ENCODE measurements at regions not wholly inside any gene's neighbourhood (a gene's known extent, or its start where the extent isn't known, plus 50 kb on each side); places are given as distances from the start of the nearest gene placed in this dataset.
"Not testable (repeated sequence)": the region's sequence is repeated elsewhere in the genome, so short reads cannot be mapped to it uniquely, and the experiment has no call there.

GRCh38 chr21:22796147-22796546, 1797.9 kb downstream of the NCAM2 start:
- no peak for DNase-seq

GRCh38 chr21:22804151-22804550, 1805.9 kb downstream of the NCAM2 start:
- DNase-seq, result no peak

- DNase-seq, result no peak
Measured at GRCh38 chr21:22806278-22806677, 1808.1 kb downstream of the NCAM2 start.

GRCh38 chr21:22813201-22813600, 1815.0 kb downstream of the NCAM2 start:
- no peak for DNase-seq

- not testable (repeated sequence) for DNase-seq
Measured at GRCh38 chr21:22818681-22819485, 1820.7 kb downstream of the NCAM2 start.

GRCh38 chr21:22827422-22827821, 1829.2 kb downstream of the NCAM2 start:
- no peak for DNase-seq

GRCh38 chr21:22842875-22843274, 1844.7 kb downstream of the NCAM2 start:
- DNase-seq, result no peak

GRCh38 chr21:22855581-22855980, 1857.4 kb downstream of the NCAM2 start:
- no peak for DNase-seq

- DNase-seq, result no peak
Measured at GRCh38 chr21:22871692-22872091, 1873.5 kb downstream of the NCAM2 start.

GRCh38 chr21:22880573-22880972, 1882.4 kb downstream of the NCAM2 start:
- no peak for DNase-seq

GRCh38 chr21:22881131-22881530, 1882.9 kb downstream of the NCAM2 start:
- no peak for DNase-seq

GRCh38 chr21:22885079-22885478, 1886.9 kb downstream of the NCAM2 start:
- DNase-seq, result no peak

GRCh38 chr21:22885614-22886013, 1887.4 kb downstream of the NCAM2 start:
- DNase-seq, result no peak

GRCh38 chr21:22889445-22889844, 1891.2 kb downstream of the NCAM2 start:
- DNase-seq, result no peak

- DNase-seq, result no peak
Measured at GRCh38 chr21:22890656-22891055, 1892.4 kb downstream of the NCAM2 start.

GRCh38 chr21:22892028-22892427, 1893.8 kb downstream of the NCAM2 start:
- DNase-seq, result no peak

- DNase-seq, result no peak
Measured at GRCh38 chr21:22892740-22893139, 1894.5 kb downstream of the NCAM2 start.

GRCh38 chr21:22898051-22898665, 1899.9 kb downstream of the NCAM2 start:
- DNase-seq, result no peak

GRCh38 chr21:22900490-22900889, 1902.3 kb downstream of the NCAM2 start:
- DNase-seq, result no peak

GRCh38 chr21:22903851-22904250, 1905.6 kb downstream of the NCAM2 start:
- no peak for DNase-seq

GRCh38 chr21:22904385-22904784, 1906.2 kb downstream of the NCAM2 start:
- no peak for DNase-seq

GRCh38 chr21:22925032-22925431, 1926.8 kb downstream of the NCAM2 start:
- DNase-seq, result no peak

GRCh38 chr21:22927469-22927868, 1929.3 kb downstream of the NCAM2 start:
- no peak for DNase-seq

GRCh38 chr21:22941779-22942490, 1943.7 kb downstream of the NCAM2 start:
- no peak for DNase-seq
